Activated T-helper 17 cell treated with anti-CD3 and anti-CD28 coated beads, Interleukin-2, amount 50 U/mL, for 72 hours (primary cell): ENCODE measurements at regions not wholly inside any gene's neighbourhood (a gene's known extent, or its start where the extent isn't known, plus 50 kb on each side); places are given as distances from the start of the nearest gene placed in this dataset.

Source experiments
- ATAC-seq: fragments of 150-1000 bp; cut with Tn5 transposase; replicated peaks from 2 replicates; pipeline ENCODE4 v1.10.0; 2021; ENCODE audit warnings: mild to moderate bottlenecking, moderate library complexity
- H3K27ac Mint-ChIP-seq: one replicate; pipeline ENCODE4 v1.8.0; 2022; ENCODE audit warnings: mixed read lengths
- H3K27me3 Mint-ChIP-seq: one replicate; pipeline ENCODE4 v1.8.0; 2022; ENCODE audit warnings: mixed read lengths
- H3K36me3 Mint-ChIP-seq: one replicate; pipeline ENCODE4 v1.8.0; 2022; ENCODE audit warnings: low read depth, mild to moderate bottlenecking, mixed read lengths
- H3K4me1 Mint-ChIP-seq: one replicate; pipeline ENCODE4 v1.8.0; 2022; ENCODE audit warnings: mixed read lengths
- H3K4me3 Mint-ChIP-seq: one replicate; pipeline ENCODE4 v1.8.0; 2022; ENCODE audit warnings: mild to moderate bottlenecking, mixed read lengths
- H3K9me3 Mint-ChIP-seq: one replicate; pipeline ENCODE4 v1.8.0; 2022; ENCODE audit warnings: mixed read lengths

DNA sequence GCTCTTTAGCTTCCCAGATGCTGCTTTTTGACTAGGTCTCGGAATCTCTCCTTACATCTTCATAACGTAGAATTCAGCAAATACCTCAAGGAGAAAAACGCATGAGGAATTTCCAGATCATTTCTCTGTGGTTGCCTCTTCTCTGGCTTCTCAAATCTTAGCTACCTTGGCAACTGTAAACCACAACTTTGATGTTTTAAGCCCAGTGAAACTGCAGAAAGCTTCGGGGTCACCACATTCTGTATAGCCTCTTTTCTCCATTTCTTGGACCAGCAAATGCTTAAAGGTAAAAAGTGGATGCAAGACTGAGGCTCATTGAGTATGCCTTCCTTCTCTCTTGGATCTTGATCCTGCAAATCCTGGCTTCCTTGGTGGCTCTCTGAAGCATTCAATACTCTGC, 125.5 kb upstream of the FBXL4 start:
- H3K36me3 Mint-ChIP-seq, result no peaks in the 10 kb centered on the region
- no peaks in the 10 kb centered on the region for H3K9me3 Mint-ChIP-seq
- H3K4me1 Mint-ChIP-seq, result no peaks in the 10 kb centered on the region
- peaks cover 27% of the 10 kb centered on the region for H3K27me3 Mint-ChIP-seq
- no peak overlapping the region for H3K4me3 Mint-ChIP-seq
- no peak for ATAC-seq
- no peak overlapping the region for H3K27ac Mint-ChIP-seq

DNA sequence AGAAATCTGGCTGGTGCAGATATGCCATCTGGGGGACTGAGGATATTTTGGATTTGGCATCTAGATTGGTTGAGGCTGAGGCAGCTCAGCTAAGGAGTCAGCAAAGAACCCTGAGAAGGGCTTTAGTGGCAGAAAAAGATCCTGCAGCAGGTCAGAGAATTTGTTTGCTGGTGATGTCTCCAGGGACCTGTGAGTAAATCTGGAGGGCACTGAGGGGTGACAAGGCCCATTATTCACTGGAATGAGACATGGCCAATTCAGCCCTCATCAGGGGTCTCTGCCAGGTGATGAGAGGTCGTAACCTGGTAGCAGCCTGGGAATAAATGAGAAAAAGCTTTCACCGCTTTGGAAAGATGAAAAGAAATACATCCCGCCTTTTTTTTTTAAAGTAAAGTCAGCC, 118.3 kb upstream of the FBXL4 start:
- no peak for ATAC-seq
- Mint-ChIP-seq H3K9me3 (no peaks in the 10 kb centered on the region), H3K27ac (no peak overlapping the region), H3K27me3 (peaks cover 17% of the 10 kb centered on the region), H3K4me1 (no peaks in the 10 kb centered on the region), H3K36me3 (no peaks in the 10 kb centered on the region), H3K4me3 (no peak overlapping the region)

DNA sequence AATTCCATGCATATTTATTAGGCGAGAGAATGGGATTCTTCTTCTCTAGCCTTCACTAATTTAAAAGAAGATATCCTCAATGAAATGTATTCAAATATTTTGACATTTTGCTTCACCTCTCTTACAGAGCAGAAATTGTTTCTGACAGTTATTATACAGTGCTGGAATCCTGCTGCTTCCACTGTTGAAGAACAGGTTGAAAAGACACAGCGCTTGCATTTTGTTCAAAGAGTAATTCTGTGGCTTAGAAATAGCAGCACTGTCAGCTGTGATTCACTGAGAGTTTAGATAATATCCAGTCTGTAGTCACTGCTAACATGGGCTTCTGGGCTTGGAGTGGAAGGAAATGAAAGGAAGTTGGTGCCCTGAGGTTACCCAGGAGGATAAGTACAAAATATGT, 117.1 kb upstream of the FBXL4 start:
- H3K4me3 Mint-ChIP-seq, result no peak overlapping the region
- no peak for ATAC-seq
- H3K27ac Mint-ChIP-seq, result no peak overlapping the region
- no peaks in the 10 kb centered on the region for H3K36me3 Mint-ChIP-seq
- H3K4me1 Mint-ChIP-seq, result no peaks in the 10 kb centered on the region
- no peaks in the 10 kb centered on the region for H3K9me3 Mint-ChIP-seq
- H3K27me3 Mint-ChIP-seq, result peaks cover 17% of the 10 kb centered on the region

DNA sequence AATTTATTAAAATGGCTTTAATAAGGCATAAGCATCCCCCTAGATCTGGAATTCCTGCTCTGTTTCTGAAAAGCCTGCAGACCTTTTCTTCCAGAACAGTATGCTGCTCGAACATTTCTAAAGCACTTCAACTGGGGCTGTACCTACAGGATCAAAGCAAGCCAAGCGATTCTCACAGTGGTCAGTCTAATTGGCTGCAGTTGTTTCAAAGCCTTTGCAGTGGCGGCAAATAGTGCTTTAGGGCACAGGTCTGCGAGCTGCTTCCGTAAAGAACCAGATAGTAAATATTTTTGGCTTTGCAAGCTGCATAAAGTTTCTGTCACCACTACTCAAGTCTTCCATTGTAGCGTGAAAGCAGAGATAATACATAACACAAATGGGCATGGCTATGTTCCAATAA, 88.9 kb upstream of the FBXL4 start:
- no peak for ATAC-seq
- no peaks in the 10 kb centered on the region for H3K9me3 Mint-ChIP-seq
- H3K4me3 Mint-ChIP-seq, result no peak overlapping the region
- no peak overlapping the region for H3K27ac Mint-ChIP-seq
- H3K27me3 Mint-ChIP-seq, result peaks cover 18% of the 10 kb centered on the region
- H3K36me3 Mint-ChIP-seq, result no peaks in the 10 kb centered on the region
- H3K4me1 Mint-ChIP-seq, result no peaks in the 10 kb centered on the region

DNA sequence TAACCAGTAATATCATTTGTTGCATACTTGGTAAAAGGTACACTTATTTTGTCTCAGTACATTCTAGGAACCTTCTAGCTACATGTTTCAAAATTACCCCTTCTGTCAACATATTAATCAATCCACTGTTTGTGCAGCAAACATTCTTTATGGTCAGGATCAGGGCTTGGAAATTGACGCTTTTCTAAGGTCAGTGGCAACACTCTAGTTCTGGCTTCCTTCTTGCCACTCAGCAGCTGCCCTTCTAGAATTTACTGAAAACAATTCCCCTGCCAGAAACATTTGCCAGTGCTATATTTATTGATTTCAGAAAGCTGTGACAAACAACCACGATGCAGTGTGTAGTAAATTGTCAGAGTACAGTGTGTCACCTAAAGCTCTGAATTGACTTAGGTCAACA, 84.7 kb upstream of the FBXL4 start:
- Mint-ChIP-seq H3K9me3 (peaks cover under 1% of the 10 kb centered on the region), H3K4me3 (no peak overlapping the region), H3K27me3 (peaks cover 18% of the 10 kb centered on the region), H3K36me3 (no peaks in the 10 kb centered on the region), H3K4me1 (no peaks in the 10 kb centered on the region), H3K27ac (no peak overlapping the region)
- no peak for ATAC-seq

DNA sequence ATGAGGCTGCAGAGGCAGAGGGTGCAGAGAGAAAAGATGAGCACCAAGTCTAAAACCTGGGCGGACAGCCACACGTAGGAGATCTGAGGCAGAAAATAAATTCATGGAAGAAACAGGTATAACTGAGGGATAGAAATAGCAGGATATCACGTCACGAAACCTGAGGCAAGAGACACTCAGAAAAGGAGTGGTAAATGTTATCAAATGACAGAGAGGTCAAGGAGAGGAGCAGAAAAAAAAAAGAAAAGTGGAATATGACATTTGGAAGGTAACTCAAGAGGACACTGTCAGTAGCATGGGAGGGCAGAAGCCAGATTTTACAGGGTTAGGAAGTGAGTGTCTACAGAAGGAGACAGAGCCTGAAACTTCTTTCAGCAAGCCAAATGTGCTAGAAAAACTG, 84.2 kb upstream of the FBXL4 start:
- Mint-ChIP-seq H3K4me3 (no peak overlapping the region), H3K27me3 (peaks cover 18% of the 10 kb centered on the region), H3K27ac (no peak overlapping the region), H3K36me3 (no peaks in the 10 kb centered on the region), H3K4me1 (no peaks in the 10 kb centered on the region), H3K9me3 (peaks cover 3% of the 10 kb centered on the region)
- no peak for ATAC-seq

DNA sequence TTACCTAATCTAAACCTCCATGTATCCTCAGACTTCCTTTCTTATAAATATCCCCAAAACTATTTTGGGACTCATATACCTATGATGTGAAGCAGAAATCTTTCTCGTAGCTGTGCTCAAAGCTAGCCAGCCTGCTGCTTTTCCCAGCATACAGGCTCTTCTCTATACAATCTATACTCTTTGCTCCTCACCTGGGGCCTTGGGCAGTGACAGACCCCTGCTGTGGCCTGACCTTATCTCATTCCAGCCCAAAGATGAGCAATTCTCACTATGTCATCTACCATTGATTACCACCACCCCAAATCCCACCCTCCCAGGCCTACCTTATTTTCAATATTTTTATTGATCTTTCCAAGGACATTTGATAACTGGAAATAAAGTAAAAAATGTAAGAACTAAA, 83.2 kb upstream of the FBXL4 start:
- no peaks in the 10 kb centered on the region for H3K4me1 Mint-ChIP-seq

DNA sequence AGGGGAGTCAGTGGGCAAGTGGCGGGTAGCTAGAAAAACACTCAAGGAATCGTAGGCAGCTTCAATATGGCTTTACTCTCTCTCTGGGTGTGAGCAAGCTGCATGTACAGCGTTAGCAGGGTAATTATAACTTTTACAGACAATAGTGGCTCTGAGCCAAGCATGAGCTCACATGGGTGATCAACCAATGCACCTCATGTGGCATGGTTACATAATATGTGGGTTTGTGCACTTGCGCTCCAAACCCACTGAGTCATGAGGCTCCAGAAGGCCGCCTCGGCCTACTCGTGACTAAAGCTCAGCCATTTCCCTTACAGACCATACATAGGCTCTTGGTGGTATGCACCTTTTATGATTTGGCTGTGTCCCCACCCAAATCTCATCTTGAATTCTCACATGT, 78.4 kb upstream of the FBXL4 start:
- H3K27me3 Mint-ChIP-seq, result peaks cover 3% of the 10 kb centered on the region
- H3K27ac Mint-ChIP-seq, result no peak overlapping the region
- no peaks in the 10 kb centered on the region for H3K4me1 Mint-ChIP-seq
- H3K9me3 Mint-ChIP-seq, result peaks cover 14% of the 10 kb centered on the region
- no peak overlapping the region for H3K4me3 Mint-ChIP-seq
- ATAC-seq, result no peak
- no peaks in the 10 kb centered on the region for H3K36me3 Mint-ChIP-seq

More for the DNA sequence above, 83.2 kb upstream of the FBXL4 start:
- no peaks in the 10 kb centered on the region for H3K36me3 Mint-ChIP-seq
- no peak overlapping the region for H3K27ac Mint-ChIP-seq
- H3K9me3 Mint-ChIP-seq, result peaks cover 12% of the 10 kb centered on the region
- H3K4me3 Mint-ChIP-seq, result no peak overlapping the region
- no peak for ATAC-seq
- H3K27me3 Mint-ChIP-seq, result peaks cover 13% of the 10 kb centered on the region

DNA sequence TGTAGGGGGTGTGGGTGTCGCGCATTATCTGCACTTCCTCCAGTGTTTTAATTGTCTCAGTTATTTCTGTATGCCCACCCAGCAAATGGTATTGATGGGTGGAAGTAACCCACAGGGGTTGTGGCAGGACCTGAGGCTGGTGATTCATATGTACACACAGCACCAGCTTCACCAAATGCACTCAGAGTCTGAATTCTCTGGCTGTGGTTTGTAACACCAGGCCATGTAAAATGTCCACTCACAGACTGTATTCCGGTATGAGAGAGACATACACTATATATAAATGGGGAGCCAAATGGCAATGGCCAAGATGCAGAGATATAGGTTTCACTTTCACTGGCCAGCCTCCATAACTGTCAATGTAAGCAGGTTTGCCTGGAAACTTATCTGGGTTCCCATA, 76.3 kb upstream of the FBXL4 start:
- Mint-ChIP-seq H3K36me3 (no peaks in the 10 kb centered on the region), H3K4me3 (no peak overlapping the region), H3K27me3 (peaks cover 3% of the 10 kb centered on the region), H3K4me1 (no peaks in the 10 kb centered on the region), H3K9me3 (peaks cover 14% of the 10 kb centered on the region), H3K27ac (no peak overlapping the region)
- no peak for ATAC-seq

DNA sequence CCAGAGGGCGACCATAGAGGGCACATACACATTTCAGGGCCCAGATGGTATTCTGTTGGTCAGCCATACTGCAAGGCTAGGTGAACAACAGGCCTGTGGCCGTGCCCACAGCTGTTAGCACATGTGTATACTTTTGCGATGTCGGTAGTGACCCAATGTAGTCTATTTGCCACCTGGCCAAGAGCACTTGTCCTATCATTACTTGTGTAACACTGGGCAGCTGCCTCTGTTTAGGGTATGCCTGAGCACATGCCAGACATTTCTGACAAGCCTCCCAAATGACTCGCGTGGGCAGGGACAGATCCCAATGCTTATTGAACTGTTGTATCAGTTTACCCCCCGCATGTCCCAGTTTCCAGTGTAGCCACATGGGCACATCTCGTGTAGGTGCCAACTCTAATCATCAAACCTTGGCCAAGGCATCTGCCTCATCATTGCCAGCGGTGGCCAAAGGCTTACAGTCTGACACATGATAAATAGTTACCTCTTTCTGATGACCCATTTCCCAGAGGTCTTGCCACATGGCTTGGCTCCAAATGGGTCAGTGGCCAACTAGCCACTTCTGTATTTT, 74.4 kb upstream of the FBXL4 start:
- Mint-ChIP-seq H3K4me3 (no peak overlapping the region), H3K27me3 (peaks cover 5% of the 10 kb centered on the region), H3K27ac (no peak overlapping the region), H3K4me1 (no peaks in the 10 kb centered on the region), H3K9me3 (peaks cover 11% of the 10 kb centered on the region), H3K36me3 (no peaks in the 10 kb centered on the region)
- no peak for ATAC-seq

DNA sequence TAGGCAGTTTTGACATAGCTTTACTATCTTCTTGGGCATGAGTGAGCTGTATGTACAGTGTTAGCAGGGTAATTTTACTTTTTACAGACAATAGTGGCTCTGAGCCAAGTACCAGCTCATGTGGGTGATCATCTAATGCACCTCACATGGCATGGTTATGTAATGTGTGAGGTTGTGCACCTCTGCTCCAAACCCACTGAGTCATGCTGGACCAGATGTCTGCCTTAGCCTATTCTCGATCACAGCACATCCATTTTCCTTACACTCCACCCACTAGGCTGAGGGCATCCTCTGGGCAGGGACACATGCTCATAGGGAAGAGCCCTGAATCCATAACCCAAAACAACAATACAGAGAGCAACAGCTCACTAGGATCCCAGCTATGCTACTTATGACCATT, 71.6 kb upstream of the FBXL4 start:
- H3K4me1 Mint-ChIP-seq, result no peaks in the 10 kb centered on the region
- no peak overlapping the region for H3K27ac Mint-ChIP-seq
- H3K9me3 Mint-ChIP-seq, result no peaks in the 10 kb centered on the region
- no peak for ATAC-seq
- no peak overlapping the region for H3K4me3 Mint-ChIP-seq
- H3K27me3 Mint-ChIP-seq, result peaks cover 8% of the 10 kb centered on the region
- no peaks in the 10 kb centered on the region for H3K36me3 Mint-ChIP-seq

DNA sequence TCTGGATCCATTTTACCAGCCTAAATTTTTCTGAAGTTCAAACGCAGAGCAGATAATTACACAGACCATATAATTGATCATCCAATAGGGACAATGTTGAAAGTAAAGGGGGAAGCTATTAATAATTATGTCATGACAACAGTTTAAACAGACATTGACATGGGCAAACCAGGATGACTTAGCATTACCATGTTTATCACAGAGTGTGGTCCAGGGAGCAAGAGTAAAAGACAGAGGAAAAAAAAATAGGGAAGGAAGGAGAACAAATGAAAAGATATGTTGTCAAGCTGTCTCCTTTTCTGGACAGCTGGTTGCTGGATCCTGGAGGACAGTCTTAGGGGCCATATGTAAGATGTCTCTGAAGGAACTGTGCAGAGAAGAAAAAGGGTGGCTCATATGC, 69.4 kb upstream of the FBXL4 start:
- no peak overlapping the region for H3K4me3 Mint-ChIP-seq
- no peaks in the 10 kb centered on the region for H3K36me3 Mint-ChIP-seq
- no peaks in the 10 kb centered on the region for H3K4me1 Mint-ChIP-seq
- no peaks in the 10 kb centered on the region for H3K9me3 Mint-ChIP-seq
- no peak overlapping the region for H3K27ac Mint-ChIP-seq
- ATAC-seq, result no peak
- peaks cover 8% of the 10 kb centered on the region for H3K27me3 Mint-ChIP-seq

DNA sequence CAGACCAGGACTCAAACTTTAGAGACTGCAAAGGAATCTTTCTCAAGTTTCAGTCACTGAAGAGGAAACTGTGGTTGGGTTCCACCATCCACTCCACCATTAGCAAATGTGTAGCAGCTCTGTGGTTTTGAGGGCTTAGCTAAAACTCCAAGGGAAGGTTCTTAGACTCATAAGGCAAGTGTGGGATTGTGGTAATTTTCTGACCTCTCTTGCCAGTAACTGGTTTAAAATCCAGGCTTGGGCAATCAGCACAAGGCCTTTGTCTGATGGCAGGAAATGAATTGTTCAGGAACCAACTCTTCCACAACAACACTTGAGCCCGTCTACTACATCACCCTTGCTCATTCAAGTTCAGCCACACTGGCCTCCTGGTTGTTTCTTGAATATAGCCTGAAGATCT, 68.6 kb upstream of the FBXL4 start:
- no peaks in the 10 kb centered on the region for H3K9me3 Mint-ChIP-seq
- no peaks in the 10 kb centered on the region for H3K36me3 Mint-ChIP-seq
- H3K27ac Mint-ChIP-seq, result no peak overlapping the region
- peak; percentile 66 for ATAC-seq
- H3K4me3 Mint-ChIP-seq, result no peak overlapping the region
- no peaks in the 10 kb centered on the region for H3K4me1 Mint-ChIP-seq
- peaks cover 8% of the 10 kb centered on the region for H3K27me3 Mint-ChIP-seq

DNA sequence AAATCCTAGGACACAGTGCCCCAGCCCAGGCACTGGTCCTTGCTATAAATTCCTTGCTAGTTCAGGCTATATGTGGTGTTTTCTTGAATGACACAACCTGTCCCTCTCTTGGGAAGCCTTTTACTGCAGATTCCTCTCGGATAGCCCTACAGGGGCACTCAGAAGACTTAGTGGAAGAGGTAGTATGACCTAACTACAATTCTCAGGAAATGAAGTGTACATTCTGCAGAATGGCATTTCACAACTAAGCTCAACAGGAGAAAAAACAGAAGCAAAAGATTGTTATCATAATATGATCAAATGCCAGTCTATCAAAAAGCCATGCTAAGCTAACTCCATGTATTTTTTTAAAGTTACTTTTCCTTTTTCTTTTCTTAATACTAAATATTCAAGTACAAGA, 66.3 kb upstream of the FBXL4 start:
- Mint-ChIP-seq H3K27ac (no peak overlapping the region), H3K9me3 (no peaks in the 10 kb centered on the region), H3K36me3 (no peaks in the 10 kb centered on the region), H3K4me3 (no peak overlapping the region), H3K4me1 (no peaks in the 10 kb centered on the region), H3K27me3 (peaks cover 8% of the 10 kb centered on the region)
- ATAC-seq, result no peak

DNA sequence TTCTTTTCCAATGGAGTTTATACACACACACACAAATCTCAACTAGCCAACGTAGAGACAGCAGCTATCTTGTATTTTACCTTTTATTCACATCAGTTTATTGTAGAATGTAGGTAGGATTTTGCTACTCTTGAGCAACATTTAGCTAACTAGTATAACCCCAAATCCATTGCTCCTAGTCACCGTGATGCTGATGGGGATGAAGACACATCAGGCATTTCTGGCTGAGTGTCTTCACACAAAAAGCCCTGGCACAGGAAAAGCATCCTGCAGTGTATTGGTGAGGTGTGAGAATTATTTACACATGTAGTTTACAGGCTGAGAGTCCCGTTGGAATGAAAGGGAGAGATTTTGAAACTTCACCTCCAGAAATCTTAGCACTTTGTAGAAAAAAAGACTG, 65.9 kb upstream of the FBXL4 start:
- H3K4me1 Mint-ChIP-seq, result no peaks in the 10 kb centered on the region
- ATAC-seq, result no peak
- H3K4me3 Mint-ChIP-seq, result no peak overlapping the region
- H3K36me3 Mint-ChIP-seq, result no peaks in the 10 kb centered on the region
- H3K9me3 Mint-ChIP-seq, result no peaks in the 10 kb centered on the region
- H3K27me3 Mint-ChIP-seq, result peaks cover 8% of the 10 kb centered on the region
- H3K27ac Mint-ChIP-seq, result no peak overlapping the region

DNA sequence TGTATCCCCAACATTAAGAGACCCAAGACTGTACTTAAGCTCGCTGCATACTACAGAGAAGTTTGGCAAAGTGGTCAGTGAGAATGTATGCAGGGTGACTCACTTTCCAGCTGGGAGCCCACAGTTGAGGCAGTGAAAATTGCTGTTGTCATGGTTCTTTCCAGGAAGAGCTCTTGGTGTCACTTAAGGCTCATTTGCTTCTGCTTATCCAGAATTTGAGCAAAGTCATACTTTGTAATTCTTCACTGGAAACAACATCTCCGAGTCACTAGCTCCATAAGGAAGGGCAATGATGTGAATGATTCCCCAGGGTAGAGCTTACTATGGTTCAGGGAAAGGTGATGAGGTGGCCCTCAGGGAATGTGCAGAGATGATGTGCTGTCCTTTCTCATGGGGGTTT, 65.4 kb upstream of the FBXL4 start:
- Mint-ChIP-seq H3K4me1 (no peaks in the 10 kb centered on the region), H3K27ac (no peak overlapping the region), H3K27me3 (peaks cover 11% of the 10 kb centered on the region), H3K36me3 (no peaks in the 10 kb centered on the region), H3K4me3 (no peak overlapping the region), H3K9me3 (no peaks in the 10 kb centered on the region)
- no peak for ATAC-seq
